Glutamatergic neuron (in vitro differentiated cells): ENCODE measurements at regions not wholly inside any gene's neighbourhood (a gene's known extent, or its start where the extent isn't known, plus 50 kb on each side); places are given as distances from the start of the nearest gene placed in this dataset.

Source experiments
- DNase-seq: peaks from one replicate; pipeline ENCODE4 v3.0.0; 2022
- H3K27ac Mint-ChIP-seq: one replicate; pipeline ENCODE4 v1.8.0; 2020; ENCODE audit warnings: mild to moderate bottlenecking, mixed read lengths, inconsistent platforms; ENCODE audit not compliant: unreplicated experiment
- H3K27me3 Mint-ChIP-seq: one replicate; pipeline ENCODE4 v1.8.0; 2020; ENCODE audit warnings: mild to moderate bottlenecking, moderate library complexity, mixed read lengths, inconsistent platforms; ENCODE audit not compliant: unreplicated experiment
- H3K36me3 Mint-ChIP-seq: one replicate; pipeline ENCODE4 v1.8.0; 2020; ENCODE audit warnings: mild to moderate bottlenecking, mixed read lengths, inconsistent platforms; ENCODE audit not compliant: unreplicated experiment
- H3K4me1 Mint-ChIP-seq: one replicate; pipeline ENCODE4 v1.8.0; 2020; ENCODE audit warnings: mild to moderate bottlenecking, low read depth, mixed read lengths, inconsistent platforms; ENCODE audit not compliant: unreplicated experiment
- H3K4me3 Mint-ChIP-seq: one replicate; pipeline ENCODE4 v1.8.0; 2020; ENCODE audit warnings: mild to moderate bottlenecking, mixed read lengths, inconsistent platforms; ENCODE audit not compliant: unreplicated experiment
- H3K9me3 Mint-ChIP-seq: one replicate; pipeline ENCODE4 v1.8.0; 2020; ENCODE audit warnings: mild to moderate bottlenecking, moderate library complexity, mixed read lengths, inconsistent platforms; ENCODE audit not compliant: unreplicated experiment
- CTCF ChIP-seq: fragments of 200-600 bp; sonication (generic); IDR thresholded peaks from one replicate; pipeline ENCODE4 v1.5.0; 2021; ENCODE audit not compliant: partially characterized antibody, unreplicated experiment

GRCh38 chr12:73769337-73769736 lies 768.3 kb upstream of the ATXN7L3B start:
- Mint-ChIP-seq H3K36me3 (no peaks in the 10 kb centered on the region), H3K27ac (no peak overlapping the region), H3K4me3 (no peak overlapping the region), H3K27me3 (peaks cover 2% of the 10 kb centered on the region), H3K4me1 (no peaks in the 10 kb centered on the region), H3K9me3 (no peaks in the 10 kb centered on the region)
- no peak for DNase-seq
- TF ChIP-seq CTCF: no peak

- no peak overlapping the region for H3K4me3 Mint-ChIP-seq
- no peak for TF ChIP-seq CTCF
- H3K4me1 Mint-ChIP-seq: no peaks in the 10 kb centered on the region
- peaks cover 4% of the 10 kb centered on the region for H3K9me3 Mint-ChIP-seq
- no peak for DNase-seq
- no peaks in the 10 kb centered on the region for H3K27me3 Mint-ChIP-seq
- H3K27ac Mint-ChIP-seq: no peak overlapping the region
- H3K36me3 Mint-ChIP-seq: peaks cover 7% of the 10 kb centered on the region
These were observed 739.1 kb upstream of the ATXN7L3B start for GRCh38 chr12:73798523-73798922.

- DNase-seq: no peak
- no peaks in the 10 kb centered on the region for H3K36me3 Mint-ChIP-seq
- no peak overlapping the region for H3K4me3 Mint-ChIP-seq
- H3K9me3 Mint-ChIP-seq: no peaks in the 10 kb centered on the region
- peaks cover 1% of the 10 kb centered on the region for H3K27me3 Mint-ChIP-seq
- no peaks in the 10 kb centered on the region for H3K4me1 Mint-ChIP-seq
- TF ChIP-seq CTCF: no peak
- no peak overlapping the region for H3K27ac Mint-ChIP-seq
These were observed 722.5 kb upstream of the ATXN7L3B start for GRCh38 chr12:73815072-73815645.

- no peak for TF ChIP-seq CTCF
- H3K36me3 Mint-ChIP-seq: peaks cover 11% of the 10 kb centered on the region
- peaks cover 2% of the 10 kb centered on the region for H3K9me3 Mint-ChIP-seq
- no peaks in the 10 kb centered on the region for H3K4me1 Mint-ChIP-seq
- no peak overlapping the region for H3K27ac Mint-ChIP-seq
- DNase-seq: no peak
- no peak overlapping the region for H3K4me3 Mint-ChIP-seq
- peaks cover 1% of the 10 kb centered on the region for H3K27me3 Mint-ChIP-seq
These were observed 720.5 kb upstream of the ATXN7L3B start for GRCh38 chr12:73817161-73817560.

- no peaks in the 10 kb centered on the region for H3K4me1 Mint-ChIP-seq
These were observed 703.9 kb upstream of the ATXN7L3B start for GRCh38 chr12:73833746-73834145.

More at GRCh38 chr12:73833746-73834145, 703.9 kb upstream of the ATXN7L3B start:
- TF ChIP-seq CTCF: no peak
- Mint-ChIP-seq H3K4me3 (no peak overlapping the region), H3K27me3 (no peaks in the 10 kb centered on the region), H3K27ac (no peak overlapping the region), H3K9me3 (no peaks in the 10 kb centered on the region), H3K36me3 (no peaks in the 10 kb centered on the region)
- no peak for DNase-seq
